Left cardiac atrium (tissue), 4 donors: ENCODE measurements at regions not wholly inside any gene's neighbourhood (a gene's known extent, or its start where the extent isn't known, plus 50 kb on each side); places are given as distances from the start of the nearest gene placed in this dataset.

ENCODE experiments used
- ATAC-seq, 2 donors: fragments of 200-7000 bp; cut with Tn5 transposase; one replicate each; pipeline ENCODE4 v1.9.1; 2020; ENCODE audit warnings: mild to moderate bottlenecking in 2 of 2, moderate library complexity in 2 of 2
- DNase-seq: peaks from one replicate; pipeline ENCODE4 v3.0.0-alpha.2; 2020
- intact Hi-C, 2 donors: fragments of 100-400 bp; cut with DNase I; formaldehyde crosslinking; loops; one replicate each; pipeline versions ENCODE4 v1.14.1 to v1.15.1; 2022 to 2023
- donor health status: DM: no; HTN: yes; CAD: no.
- donor health status: DM: no; HTN: yes; CAD: no; lungs with severe emphysema.
- donor health status: DM: yes; HTN: yes; CAD: no.
- donor health status: Dilated cardiomyopathy.

- intact Hi-C loops, result no loop called here
- DNase-seq (no peak), ATAC-seq (no peak)
These were observed 52.4 kb upstream of the SERINC1 start for GRCh38 chr6:122524056-122524455.

- ATAC-seq, result peak; percentile 82 to 84
These were observed 58.9 kb upstream of the SERINC1 start for GRCh38 chr6:122530440-122531046.

DNA sequence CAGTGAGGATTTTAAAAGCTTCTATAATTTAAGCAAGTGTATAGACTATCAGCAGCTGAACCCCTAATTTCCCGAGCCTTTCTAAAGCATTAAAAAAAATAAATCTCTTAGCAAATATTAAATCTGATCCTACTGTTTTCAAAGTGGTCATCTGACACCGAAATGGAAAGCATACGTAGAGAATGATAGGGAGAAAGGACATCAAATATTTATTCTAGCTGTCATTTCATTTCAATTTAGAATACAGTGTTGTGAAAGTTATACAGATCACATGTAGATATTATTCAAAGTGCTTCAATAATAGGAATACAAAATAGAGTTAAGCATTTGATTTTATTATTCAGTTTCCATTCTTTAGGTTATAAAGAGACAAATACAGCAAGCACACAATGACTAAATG is 61.9 kb upstream of the PKIB start:
- ATAC-seq (no peak), DNase-seq (no peak)
- intact Hi-C loops, result no loop called here

More at GRCh38 chr6:122530440-122531046, 58.9 kb upstream of the SERINC1 start:
- no peak for DNase-seq
- intact Hi-C loops, result loop anchor here (1.0 to 5.0 kb wide), 4 partner anchors 38 to 149 kb away; no protein-coding TSS in a partner anchor

- DNase-seq (no peak), ATAC-seq (no peak)
- intact Hi-C loops, result no loop called here
These were observed 61.4 kb upstream of the PKIB start for GRCh38 chr6:122548820-122549219.

- intact Hi-C loops, result no loop called here
- DNase-seq (no peak), ATAC-seq (no peak)
These were observed 56.5 kb upstream of the PKIB start for GRCh38 chr6:122553697-122554096.

GRCh38 chr6:122555561-122555960 is 54.6 kb upstream of the PKIB start:
- DNase-seq (no peak), ATAC-seq (no peak)
- intact Hi-C loops, result no loop called here

- ATAC-seq (no peak), DNase-seq (no peak)
- intact Hi-C loops, result no loop called here
These were observed 52.1 kb upstream of the PKIB start for GRCh38 chr6:122558080-122558479.
